ENCODE measurements at regions not wholly inside any gene's neighbourhood (a gene's known extent, or its start where the extent isn't known, plus 50 kb on each side); places are given as distances from the start of the nearest gene placed in this dataset.
"Not testable (repeated sequence)": the region's sequence is repeated elsewhere in the genome, so short reads cannot be mapped to it uniquely, and the experiment has no call there.

GRCh38 chr7:86987358-86987757 lies 72.1 kb downstream of the ELAPOR2 start:
- TF ChIP-seq, protein P1, sequence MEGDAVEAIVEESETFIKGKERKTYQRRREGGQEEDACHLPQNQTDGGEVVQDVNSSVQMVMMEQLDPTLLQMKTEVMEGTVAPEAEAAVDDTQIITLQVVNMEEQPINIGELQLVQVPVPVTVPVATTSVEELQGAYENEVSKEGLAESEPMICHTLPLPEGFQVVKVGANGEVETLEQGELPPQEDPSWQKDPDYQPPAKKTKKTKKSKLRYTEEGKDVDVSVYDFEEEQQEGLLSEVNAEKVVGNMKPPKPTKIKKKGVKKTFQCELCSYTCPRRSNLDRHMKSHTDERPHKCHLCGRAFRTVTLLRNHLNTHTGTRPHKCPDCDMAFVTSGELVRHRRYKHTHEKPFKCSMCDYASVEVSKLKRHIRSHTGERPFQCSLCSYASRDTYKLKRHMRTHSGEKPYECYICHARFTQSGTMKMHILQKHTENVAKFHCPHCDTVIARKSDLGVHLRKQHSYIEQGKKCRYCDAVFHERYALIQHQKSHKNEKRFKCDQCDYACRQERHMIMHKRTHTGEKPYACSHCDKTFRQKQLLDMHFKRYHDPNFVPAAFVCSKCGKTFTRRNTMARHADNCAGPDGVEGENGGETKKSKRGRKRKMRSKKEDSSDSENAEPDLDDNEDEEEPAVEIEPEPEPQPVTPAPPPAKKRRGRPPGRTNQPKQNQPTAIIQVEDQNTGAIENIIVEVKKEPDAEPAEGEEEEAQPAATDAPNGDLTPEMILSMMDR (IDR thresholded peaks at IDR 0.05): not testable (repeated sequence)
- not testable (repeated sequence) for TF ChIP-seq POLR2A, POLR2AphosphoS5, EP300 (IDR thresholded peaks at IDR 0.05)

Data from stomach (tissue), 4 donors.